Endothelial cell of hepatic sinusoid (primary cell): ENCODE measurements at regions not wholly inside any gene's neighbourhood (a gene's known extent, or its start where the extent isn't known, plus 50 kb on each side); places are given as distances from the start of the nearest gene placed in this dataset.
"Not testable (repeated sequence)": the region's sequence is repeated elsewhere in the genome, so short reads cannot be mapped to it uniquely, and the experiment has no call there.

Experiments
- in situ Hi-C: cut with HindIII; loops from 2 replicates; pipeline ENCODE4 v1.10.0; 2017; ENCODE audit warnings: low sequenced_read_pairs

- in situ Hi-C loops = no loop called here
Observed at GRCh38 chr4:162945713-162946112, 221.0 kb downstream of the NAF1 start.

- in situ Hi-C loops = no loop called here
Observed at GRCh38 chr4:162943263-162943662, 223.4 kb downstream of the NAF1 start.

- in situ Hi-C loops = no loop called here
Observed at GRCh38 chr4:162938738-162939485, 227.8 kb downstream of the NAF1 start.

- in situ Hi-C loops = no loop called here
Observed at GRCh38 chr4:162935214-162935613, 231.5 kb downstream of the NAF1 start.

GRCh38 chr4:162931286-162931685 is 235.4 kb downstream of the NAF1 start:
- in situ Hi-C loops = no loop called here

GRCh38 chr4:162921178-162921785 is 245.4 kb downstream of the NAF1 start:
- in situ Hi-C loops = no loop called here

GRCh38 chr4:162920649-162921048 is 246.0 kb downstream of the NAF1 start:
- in situ Hi-C loops = no loop called here

GRCh38 chr4:162912482-162912881 is 254.2 kb downstream of the NAF1 start:
- in situ Hi-C loops = no loop called here

GRCh38 chr4:162911349-162911748 is 255.3 kb downstream of the NAF1 start:
- in situ Hi-C loops = no loop called here

GRCh38 chr4:162909952-162910351 is 256.7 kb downstream of the NAF1 start:
- in situ Hi-C loops = no loop called here

- in situ Hi-C loops = no loop called here
Observed at GRCh38 chr4:162894387-162894786, 272.3 kb downstream of the NAF1 start.

- in situ Hi-C loops = no loop called here
Observed at GRCh38 chr4:162891788-162892707, 274.6 kb downstream of the NAF1 start.

- in situ Hi-C loops = no loop called here
Observed at GRCh38 chr4:162878096-162878495, 288.6 kb downstream of the NAF1 start.

GRCh38 chr4:162874748-162875147 is 291.9 kb downstream of the NAF1 start:
- in situ Hi-C loops = no loop called here

- in situ Hi-C loops = no loop called here
Observed at GRCh38 chr4:162871990-162872389, 294.7 kb downstream of the NAF1 start.

- in situ Hi-C loops = no loop called here
Observed at GRCh38 chr4:162869157-162869556, 297.5 kb downstream of the NAF1 start.

- in situ Hi-C loops = no loop called here
Observed at GRCh38 chr4:162866565-162866964, 300.1 kb downstream of the NAF1 start.

- in situ Hi-C loops = no loop called here
Observed at GRCh38 chr4:162865102-162865501, 301.6 kb downstream of the NAF1 start.

GRCh38 chr4:162853788-162854187 is 312.9 kb downstream of the NAF1 start:
- in situ Hi-C loops = no loop called here

- in situ Hi-C loops = no loop called here
Observed at GRCh38 chr4:162852642-162853041, 314.0 kb downstream of the NAF1 start.

GRCh38 chr4:162851241-162851758 is 315.4 kb downstream of the NAF1 start:
- in situ Hi-C loops = not testable (repeated sequence)
